ENCODE measurements at regions not wholly inside any gene's neighbourhood (a gene's known extent, or its start where the extent isn't known, plus 50 kb on each side); places are given as distances from the start of the nearest gene placed in this dataset.

- Histone ChIP-seq H3K36me3 (ENCODE audit: control insufficient read depth in 2 of 4, insufficient read depth in 4 of 4, low read length in 3 of 4) (no peaks in the 10 kb centered on the region), H3K27ac (ENCODE audit: low read depth, low read length) (no peak overlapping the region), H2BK120ac (replicated peaks; ENCODE audit: low read depth, low read length) (no peak overlapping the region), H3K18ac (ENCODE audit: extremely low read depth, low read length) (no peak overlapping the region), H2AK5ac (ENCODE audit: low read depth, low read length) (no peak overlapping the region), H3K4me3 (ENCODE audit: extremely low read depth in 1 of 4, insufficient read depth in 2 of 4, low read depth in 3 of 4, low read length in 4 of 4) (no peak overlapping the region), H3K79me2 (ENCODE audit: control insufficient read depth in 1 of 2, insufficient read depth in 2 of 2, low read length in 2 of 2) (no peaks in the 10 kb centered on the region), H4K8ac (ENCODE audit: extremely low read depth, insufficient read depth, low read length) (no peak overlapping the region), H3K79me1 (ENCODE audit: low read depth, low read length) (no peaks in the 10 kb centered on the region), H2AFZ (ENCODE audit: low read length) (no peak overlapping the region), H2BK12ac (ENCODE audit: low read depth, low read length) (no peak overlapping the region), H2BK15ac (ENCODE audit: low read length) (no peak overlapping the region), H3K4me1 (replicated peaks in 1 of 4; ENCODE audit: control insufficient read depth in 3 of 4, insufficient read depth in 4 of 4, low read length in 3 of 4) (no peaks in the 10 kb centered on the region), H3K9ac (replicated peaks in 1 of 4; ENCODE audit: extremely low read depth in 1 of 4, low read depth in 3 of 4, low read length in 3 of 4) (no peak overlapping the region), H4K91ac (replicated peaks; ENCODE audit: insufficient read length, low read length) (no peak overlapping the region), H3K4me2 (ENCODE audit: insufficient read depth in 1 of 2, low read depth in 2 of 2, low read length in 2 of 2) (no peak overlapping the region), H4K20me1 (replicated peaks in 1 of 2; ENCODE audit: control insufficient read depth in 1 of 2, insufficient read depth in 2 of 2, low read length in 2 of 2) (peaks cover 0 to 2% of the 10 kb centered on the region in 2 experiments), H3K4ac (replicated peaks; ENCODE audit: insufficient read length, low read depth, low read length) (no peak overlapping the region), H4K5ac (ENCODE audit: insufficient read length, low read depth, low read length) (no peak overlapping the region), H3K23me2 (ENCODE audit: low read depth, low read length) (no peaks in the 10 kb centered on the region), H3K27me3 (replicated peaks in 1 of 4; ENCODE audit: control insufficient read depth in 3 of 4, extremely low read depth in 1 of 4, insufficient read depth in 3 of 4, low read length in 3 of 4) (no peaks in the 10 kb centered on the region; a peak in 1 of 7 replicates), H2BK20ac (ENCODE audit: low read length) (no peak overlapping the region), H3K9me3 (ENCODE audit: insufficient read depth in 2 of 2, low read depth in 1 of 2, low read length in 1 of 2) (no peaks in the 10 kb centered on the region), H2BK5ac (ENCODE audit: low read depth, low read length) (no peak overlapping the region), H3K56ac (replicated peaks; ENCODE audit: insufficient read length, low read depth, low read length) (no peak overlapping the region), H3K14ac (ENCODE audit: insufficient read length) (no peak overlapping the region), H3K23ac (ENCODE audit: insufficient read length) (no peak overlapping the region)
- ChIA-PET POLR2A (ENCODE audit: partially characterized antibody) (no interaction called here), CTCF (ENCODE audit: partially characterized antibody) (interaction anchor here (0.6 to 3.8 kb wide), 6 partner anchors 7 to 165 kb away, joined by 3 to 15 read pairs (median 6); no protein-coding TSS in a partner anchor)
- WGBS, 2 experiments (ENCODE audit: extremely low coverage in 1 of 2, insufficient coverage in 1 of 2, insufficient read length in 1 of 2, insufficient replicate concordance in 2 of 2, low coverage in 1 of 2, low lambda C conversion rate in 2 of 2, missing lambda C conversion rate in 1 of 2), result 87% methylated on average over 2 of the region's 2 CpGs; no CpG with 5 or more reads in 1 of the 2 experiments
- FAIRE-seq (no peak), DNase-seq (ENCODE audit: low read depth in 1 of 2, low spot score in 2 of 2) (no peak)
- TF ChIP-seq POU5F1 (IDR thresholded peaks at IDR 0.05; ENCODE audit: low read depth, low read length) (no peak), SIN3A (conservative IDR thresholded peaks at IDR 0.05 in 1 of 2, IDR thresholded peaks at IDR 0.05 in 1 of 2; ENCODE audit: low read depth in 1 of 2, low read length in 2 of 2) (no peak), BCL11A (IDR thresholded peaks at IDR 0.05; ENCODE audit: low read depth in 2 of 2, low read length in 2 of 2) (no peak), SRF (IDR thresholded peaks at IDR 0.05; ENCODE audit: low read depth, low read length) (no peak), JUN (IDR thresholded peaks at IDR 0.05; ENCODE audit: low read depth, low read length) (no peak), CEBPB (IDR thresholded peaks at IDR 0.05; ENCODE audit: low read depth, low read length) (no peak), KDM1A (IDR thresholded peaks at IDR 0.05; ENCODE audit: borderline replicate concordance, low read length) (no peak), TAF7 (optimal IDR thresholded peaks at IDR 0.05; ENCODE audit: borderline replicate concordance, low read depth, low read length) (no peak), BRCA1 (IDR thresholded peaks at IDR 0.05; ENCODE audit: low read depth, low read length) (no peak), RXRA (IDR thresholded peaks at IDR 0.05; ENCODE audit: insufficient read depth, low read depth, low read length) (no peak), MAX (IDR thresholded peaks at IDR 0.05) (no peak), TAF1 (IDR thresholded peaks at IDR 0.05; ENCODE audit: low read depth, low read length) (no peak), RNF2 (IDR thresholded peaks at IDR 0.05; ENCODE audit: borderline replicate concordance, low read depth, low read length, missing control alignments, poor library complexity, severe bottlenecking) (no peak)
Measured at GRCh38 chr6:30399390-30400058, 54.6 kb downstream of the RPP21 start.

Measured in H1 (cell line).